ENCODE measurements at regions not wholly inside any gene's neighbourhood (a gene's known extent, or its start where the extent isn't known, plus 50 kb on each side); places are given as distances from the start of the nearest gene placed in this dataset.

DNA sequence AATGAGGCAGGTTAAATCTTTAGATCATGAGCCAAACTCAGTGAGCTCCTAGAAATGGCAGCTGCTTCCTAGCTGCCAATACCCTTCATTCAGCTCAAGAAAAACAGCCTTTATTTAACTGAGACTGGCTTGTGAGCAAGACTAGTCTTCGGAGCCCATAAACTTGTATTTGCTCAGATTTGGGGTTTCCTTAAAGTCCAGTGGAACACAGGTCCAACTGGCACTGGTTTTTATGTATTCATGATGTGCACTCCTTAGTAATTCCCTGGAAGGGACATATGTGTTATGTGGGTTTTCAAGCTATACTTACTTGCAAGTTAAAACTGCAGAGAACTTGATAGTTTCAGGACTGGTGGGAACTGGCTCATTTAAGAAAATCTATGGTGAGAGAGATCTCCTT, 380.1 kb upstream of the TMEM132C start:
- DNase-seq (ENCODE audit: low spot score) = no peak

DNA sequence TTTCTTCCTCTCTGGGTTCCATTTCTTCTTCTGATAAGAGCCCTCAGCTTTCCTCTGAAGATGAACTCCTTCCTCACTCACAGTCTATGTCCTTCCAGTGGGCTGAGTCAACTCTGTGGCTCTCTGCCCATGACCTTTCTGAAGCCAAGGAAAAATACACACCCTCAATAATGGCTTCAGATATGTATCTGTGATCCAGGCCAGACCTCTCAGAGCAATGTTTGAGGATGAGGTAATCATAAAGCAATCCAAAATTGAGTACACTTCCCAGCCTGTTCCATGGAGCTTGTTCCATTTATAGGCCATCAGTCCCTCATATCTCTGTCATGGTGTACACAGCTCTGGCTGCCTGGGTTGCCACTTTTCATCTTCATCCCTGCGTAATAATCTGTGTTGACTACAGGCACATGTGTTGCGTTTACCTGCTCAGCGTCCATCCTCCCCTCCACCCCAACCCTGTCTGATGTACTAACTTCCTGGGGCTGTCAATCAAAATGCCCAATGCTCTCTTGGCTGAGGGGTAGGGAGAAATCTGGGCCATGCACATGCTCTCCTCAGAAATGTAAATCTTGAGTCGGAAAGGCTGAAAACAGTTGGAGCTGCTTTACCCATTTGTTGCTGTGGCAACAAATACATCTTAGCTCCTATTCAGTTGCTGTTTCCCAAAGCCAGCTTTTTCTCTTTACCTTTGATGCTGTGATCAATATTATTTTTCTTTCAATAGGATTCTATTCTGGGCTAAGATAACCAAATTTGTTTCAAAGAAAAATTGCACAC, 377.8 kb upstream of the TMEM132C start:
- DNase-seq (ENCODE audit: low spot score) = no peak

DNA sequence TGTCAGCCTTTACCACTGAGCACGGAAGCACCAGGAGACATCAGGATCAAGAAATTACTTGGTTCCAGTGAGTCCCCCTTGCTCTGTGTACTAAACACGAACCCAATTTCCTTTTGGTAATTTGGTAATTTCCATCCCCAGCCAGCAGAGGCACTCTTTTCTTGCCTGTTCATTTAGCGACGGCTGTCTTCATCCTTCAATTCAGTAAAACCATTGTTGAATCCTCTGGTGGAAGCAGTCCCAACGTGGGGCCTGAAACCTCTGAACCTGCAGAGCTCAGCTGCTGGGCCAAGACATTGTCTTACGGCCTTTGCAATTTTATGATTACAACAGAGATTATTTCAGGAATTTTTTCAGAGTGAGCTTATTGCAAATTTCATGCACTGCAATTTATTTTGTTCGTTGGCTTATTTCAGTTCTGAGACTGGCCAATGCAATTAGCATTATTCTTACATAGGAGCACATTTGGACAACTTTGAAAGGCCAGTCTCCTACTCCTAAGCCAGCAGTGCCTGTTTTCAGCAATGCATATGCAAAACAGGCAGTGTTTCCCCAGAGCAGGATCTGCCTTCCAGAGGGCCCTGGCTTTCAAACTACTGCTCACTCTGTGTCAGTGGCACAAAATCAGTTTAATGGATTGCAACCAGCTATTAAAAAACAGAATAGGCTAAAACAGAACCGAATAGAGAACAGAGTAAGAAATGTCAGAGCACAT, 372.9 kb upstream of the TMEM132C start:
- DNase-seq (ENCODE audit: low spot score) = peak; percentile 48

DNA sequence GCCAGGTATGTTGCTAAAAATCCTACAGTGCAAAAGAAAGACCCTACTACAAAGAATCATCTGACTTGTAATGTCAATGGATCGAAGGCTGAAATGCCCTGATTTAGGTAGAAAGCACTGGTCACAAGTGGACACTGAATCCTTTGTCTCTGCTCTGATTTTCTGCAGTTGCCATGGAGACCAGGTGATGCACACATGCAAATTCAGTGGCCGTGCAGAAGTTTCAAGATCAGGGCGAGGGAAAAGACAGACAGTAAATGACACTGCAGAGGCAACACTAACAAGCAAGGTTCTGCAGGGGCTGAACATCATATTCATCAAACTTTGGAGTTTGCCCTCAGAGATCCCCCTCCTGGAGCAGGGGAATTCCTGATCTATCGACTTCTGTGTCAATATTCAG, 370.3 kb upstream of the TMEM132C start:
- DNase-seq (ENCODE audit: low spot score) = no peak

DNA sequence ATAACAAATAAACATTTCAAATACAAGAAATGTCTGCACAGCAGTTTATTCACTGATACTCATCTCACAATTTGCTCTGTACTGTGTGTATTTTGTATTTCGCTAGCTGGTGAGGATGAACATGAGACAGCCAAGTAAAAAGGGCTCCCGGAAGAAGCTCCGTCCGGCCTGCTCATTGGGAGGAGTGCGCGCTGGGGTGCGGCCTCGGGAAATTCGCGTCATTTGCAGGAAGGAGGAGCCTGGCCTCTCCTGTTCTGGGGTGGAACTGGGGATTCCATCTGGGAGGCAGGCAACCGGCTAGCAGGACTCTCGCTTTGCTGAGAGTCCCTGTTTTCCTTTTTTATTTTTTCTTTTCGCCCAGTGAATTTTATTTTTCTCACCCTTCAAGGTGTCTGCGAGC, 368.4 kb upstream of the TMEM132C start:
- no peak for DNase-seq (ENCODE audit: low spot score)

DNA sequence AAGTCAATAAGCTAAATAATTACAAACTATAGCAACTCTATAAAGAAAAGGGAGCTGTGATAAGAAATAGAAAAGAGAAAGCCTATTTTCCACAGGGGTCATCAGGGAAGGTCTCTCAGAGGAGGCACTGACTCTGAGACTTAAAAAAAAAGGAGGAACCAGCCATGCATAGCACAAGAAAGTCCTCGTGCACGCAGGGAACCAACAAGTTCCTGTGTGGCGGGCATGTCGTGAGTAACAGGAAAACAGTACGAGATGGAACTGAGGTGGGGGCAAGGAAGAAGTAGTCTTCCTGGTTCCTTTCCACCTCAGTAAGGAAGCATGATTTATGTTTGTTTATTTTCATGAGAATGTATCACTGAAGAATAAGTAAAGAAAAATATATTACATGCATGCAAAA, 367.0 kb upstream of the TMEM132C start:
- no peak for DNase-seq (ENCODE audit: low spot score)

DNA sequence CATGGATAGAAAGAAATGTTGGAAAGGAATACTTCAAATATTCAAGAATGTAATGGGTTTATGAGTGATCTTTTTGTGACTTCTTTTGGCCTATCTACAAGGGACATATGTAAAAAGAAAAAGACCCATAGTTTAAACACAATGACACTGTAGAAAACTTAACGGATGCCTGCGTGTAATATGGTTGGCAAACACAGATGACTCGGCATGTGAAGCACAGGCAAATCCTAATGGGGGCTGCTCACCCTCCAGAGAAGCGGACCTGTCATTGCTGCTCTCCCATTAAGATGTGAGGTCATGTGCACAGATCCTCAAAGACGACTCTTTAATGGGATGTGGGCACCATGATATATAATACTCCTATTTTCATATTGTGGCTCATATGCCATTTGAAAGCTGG, 366.6 kb upstream of the TMEM132C start:
- no peak for DNase-seq (ENCODE audit: low spot score)

DNA sequence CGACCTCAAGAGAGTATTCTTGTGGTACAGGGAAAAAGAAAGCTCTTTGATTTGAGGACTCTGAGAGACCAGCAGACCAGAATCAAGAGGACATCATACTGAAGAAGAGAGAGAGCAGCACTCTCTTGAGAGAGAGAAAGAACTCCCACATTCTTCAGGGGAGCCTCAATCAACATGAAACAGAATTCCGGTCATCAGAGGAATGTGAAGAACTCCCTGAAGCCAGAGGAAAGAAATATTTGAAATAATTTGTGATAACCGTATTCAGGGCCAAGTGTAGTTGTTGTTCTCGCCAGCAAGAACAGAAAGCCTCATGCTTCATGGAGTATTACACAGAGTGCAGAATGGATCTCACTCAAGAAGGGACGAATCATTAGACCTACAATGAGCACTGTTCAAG, 363.8 kb upstream of the TMEM132C start:
- DNase-seq (ENCODE audit: low spot score) = no peak

DNA sequence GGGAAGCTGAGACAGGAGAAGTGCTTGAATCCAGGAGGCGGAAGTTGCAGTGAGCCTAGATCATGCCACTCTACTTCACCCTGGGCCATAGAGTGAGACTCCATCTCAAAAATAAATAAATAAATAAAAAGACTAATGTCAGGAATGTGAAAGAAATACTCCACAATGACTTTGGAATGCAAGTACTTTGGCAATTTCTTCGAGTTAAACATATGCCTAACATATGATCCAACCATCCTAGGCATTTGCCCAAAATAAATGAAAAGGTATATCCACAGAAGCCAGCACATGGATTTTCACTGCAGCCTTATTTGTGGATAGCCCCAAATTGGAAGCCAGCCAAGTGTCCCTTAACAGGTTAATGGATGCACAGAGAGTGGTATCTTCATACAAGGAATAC, 357.9 kb upstream of the TMEM132C start:
- no peak for DNase-seq (ENCODE audit: low spot score)

DNA sequence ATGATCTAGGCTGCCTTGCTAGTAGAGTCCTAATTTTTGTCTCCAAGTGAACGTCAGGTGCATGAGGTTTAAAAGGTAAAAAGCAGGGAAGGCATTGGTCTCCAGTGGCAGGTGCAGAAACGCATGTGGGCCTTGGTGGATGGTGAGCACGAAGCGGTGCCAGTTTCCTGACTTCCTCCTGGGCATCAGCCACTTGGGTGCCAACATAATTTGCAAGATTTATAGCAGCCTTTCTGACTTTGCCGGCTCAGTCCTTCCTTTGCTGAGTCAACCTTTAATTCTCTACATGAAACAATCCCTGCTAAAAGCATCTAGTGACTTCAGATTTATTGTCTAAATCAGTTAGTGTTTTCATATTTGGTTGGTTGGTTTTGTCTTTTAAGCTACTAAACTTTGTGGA, 355.7 kb upstream of the TMEM132C start:
- no peak for DNase-seq (ENCODE audit: low spot score)

DNA sequence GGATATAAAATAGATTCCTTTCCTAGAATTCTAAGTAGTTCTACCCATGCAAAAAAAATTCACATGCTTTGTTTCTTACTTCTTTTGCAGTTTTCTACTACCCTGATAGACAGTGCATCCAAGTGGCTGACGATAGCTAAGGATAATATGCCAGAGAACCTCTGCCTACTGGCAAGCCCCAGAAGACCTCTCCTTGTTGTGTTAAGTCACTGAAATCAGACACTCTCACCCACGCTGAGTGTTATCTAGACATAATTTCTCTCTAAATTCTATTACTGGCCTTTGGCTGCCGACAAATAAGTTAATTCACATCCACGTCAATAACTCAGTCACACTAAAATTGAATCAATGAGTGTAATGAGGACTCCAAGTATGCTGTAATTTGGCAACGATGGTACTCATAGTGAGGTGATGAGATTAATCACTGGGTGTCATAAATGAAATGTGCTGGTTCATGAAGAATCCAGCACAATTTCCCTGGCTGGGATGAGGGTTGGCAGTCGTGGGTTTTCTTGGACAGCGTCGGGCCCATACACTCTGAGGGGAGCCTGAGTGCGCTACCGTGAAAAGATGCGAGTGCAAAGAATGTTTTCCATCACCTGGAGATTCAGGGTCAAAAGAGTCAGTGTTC, 354.8 kb upstream of the TMEM132C start:
- no peak for DNase-seq (ENCODE audit: low spot score)

DNA sequence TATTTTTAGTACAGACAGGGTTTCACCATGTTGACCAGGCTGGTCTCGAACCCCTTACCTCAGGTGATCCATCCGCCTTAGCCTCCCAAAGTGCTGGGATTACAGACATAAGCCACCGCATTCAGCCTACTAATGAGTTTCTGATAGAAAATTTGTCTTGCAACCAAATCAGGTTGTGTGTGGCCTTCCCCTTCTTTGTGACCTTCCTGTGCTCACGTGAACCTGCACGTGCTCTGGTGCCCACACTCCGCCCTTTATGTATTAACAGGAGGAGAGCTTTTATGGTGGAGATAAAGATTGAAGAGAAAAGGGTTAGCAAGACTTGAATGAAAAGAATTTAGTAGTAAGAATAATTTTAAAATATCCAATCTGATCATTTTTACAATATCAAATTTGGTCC, 343.5 kb upstream of the TMEM132C start:
- no peak for DNase-seq (ENCODE audit: low spot score)

DNA sequence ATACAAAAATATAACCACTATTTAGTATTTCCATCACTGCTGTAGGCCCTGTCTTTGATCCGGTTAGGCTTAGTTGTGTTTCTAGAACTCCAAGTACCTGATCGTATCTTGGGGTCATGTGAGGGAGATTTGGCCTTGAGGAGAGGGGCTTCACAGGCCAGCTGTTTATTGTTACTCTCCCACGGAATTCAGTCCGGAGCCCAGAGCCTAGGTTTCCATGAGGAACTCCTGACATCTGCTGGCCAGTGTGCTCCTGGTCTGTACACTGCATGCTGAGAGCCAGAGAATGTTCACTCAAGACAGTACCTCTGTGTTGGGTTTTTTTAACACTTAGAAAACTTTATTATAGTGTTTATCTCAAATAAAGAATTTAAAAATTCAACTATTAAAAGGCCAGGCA, 341.0 kb upstream of the TMEM132C start:
- DNase-seq (ENCODE audit: low spot score) = peak; percentile 72

DNA sequence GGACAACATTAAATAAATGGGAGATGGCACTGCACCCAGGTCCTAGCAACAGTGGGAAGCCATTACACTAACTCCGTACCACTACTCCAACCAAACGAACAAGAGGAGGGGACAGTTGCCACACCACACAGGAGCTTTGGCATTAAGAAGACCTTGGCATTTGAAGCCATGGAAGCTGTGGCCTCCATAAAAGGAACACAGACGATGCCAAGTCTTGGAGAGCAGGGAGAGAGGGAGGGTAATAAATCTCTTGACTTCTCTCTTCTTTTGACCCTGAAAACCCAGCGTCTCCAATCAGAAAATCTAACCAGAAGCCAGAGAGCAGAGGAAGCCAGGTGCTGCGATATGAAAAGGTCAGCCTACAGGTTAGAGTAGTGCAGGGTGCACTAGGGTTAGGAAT, 338.8 kb upstream of the TMEM132C start:
- DNase-seq (ENCODE audit: low spot score) = no peak

DNA sequence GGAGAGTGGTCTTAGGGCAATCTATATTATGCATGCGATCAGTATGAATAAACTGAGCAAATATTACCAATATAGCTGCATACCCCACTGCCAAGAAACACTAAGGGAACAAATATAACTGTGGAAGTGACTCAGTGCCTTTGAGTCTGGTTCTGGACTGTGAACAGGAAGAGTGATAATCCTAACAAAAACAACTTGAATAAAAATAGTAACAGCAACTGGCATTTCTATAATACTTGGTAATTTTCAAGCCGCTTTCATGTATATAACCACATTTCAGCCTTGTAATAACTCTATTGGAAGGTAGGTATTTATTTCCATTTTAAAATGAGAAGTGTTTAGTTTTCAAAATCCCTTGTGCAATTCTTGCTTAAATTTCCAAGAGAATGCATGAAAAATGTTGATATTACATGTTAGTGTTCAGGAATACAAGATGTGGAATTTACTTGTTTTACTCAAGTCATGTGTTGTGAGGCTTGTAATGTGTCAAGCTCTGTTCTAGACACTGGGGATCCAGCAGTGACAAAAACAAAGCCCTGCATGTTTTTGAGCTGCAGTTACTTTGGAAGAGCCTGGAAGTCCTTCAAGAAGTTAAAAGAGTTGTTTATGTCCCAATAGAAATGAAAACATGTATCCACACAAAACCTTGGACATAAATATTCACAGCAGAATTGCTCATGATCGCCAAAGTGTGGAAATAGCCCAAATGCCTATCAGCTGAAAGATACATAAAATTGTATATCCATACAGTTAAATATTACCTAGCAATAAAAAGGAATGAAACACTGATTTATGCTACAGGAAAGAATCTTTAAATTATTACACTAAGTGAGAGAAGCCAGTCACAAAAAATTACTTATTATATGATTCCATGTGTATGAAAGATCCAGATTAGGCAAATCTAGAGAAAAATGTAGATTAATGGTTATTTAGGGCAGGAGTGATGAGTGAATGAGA, 338.1 kb upstream of the TMEM132C start:
- no peak for DNase-seq (ENCODE audit: low spot score)

DNA sequence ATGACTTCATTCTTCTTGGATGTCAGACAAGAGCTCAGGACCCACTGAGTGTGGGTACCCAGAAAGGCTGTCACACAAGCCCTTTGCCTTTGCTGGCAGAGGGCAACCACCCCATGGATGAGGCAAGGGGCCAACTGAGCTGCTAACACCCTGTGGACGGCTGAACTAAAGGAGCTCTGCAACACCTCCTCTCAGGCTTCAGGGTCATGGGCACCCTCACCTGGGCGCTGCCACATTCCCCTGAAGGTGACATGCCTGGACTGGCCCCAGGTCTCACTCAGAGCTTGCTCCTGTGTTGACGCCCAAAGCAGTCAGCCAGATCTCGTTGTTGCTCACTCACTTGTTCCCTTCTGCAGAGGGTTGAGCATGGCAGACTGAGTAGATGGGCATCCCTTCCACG, 336.8 kb upstream of the TMEM132C start:
- DNase-seq (ENCODE audit: low spot score) = no peak

DNA sequence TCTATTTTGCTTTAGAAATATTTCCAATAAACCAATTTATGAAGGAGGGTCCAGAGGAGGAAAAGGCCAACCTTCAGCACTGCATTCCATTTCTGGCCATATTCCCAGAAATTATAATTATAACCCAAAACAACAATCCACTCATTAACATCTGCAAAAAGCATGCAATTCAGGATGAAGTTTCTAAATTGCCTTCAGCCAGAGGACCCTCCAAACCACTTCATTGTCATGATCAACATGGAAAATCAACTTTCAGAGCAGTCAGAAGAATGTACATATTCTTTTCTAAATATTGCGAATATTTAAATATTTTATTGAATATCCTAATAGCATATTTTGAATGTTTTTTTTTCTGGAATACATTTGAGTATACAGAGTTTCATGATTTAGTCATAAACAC, 332.6 kb upstream of the TMEM132C start:
- no peak for DNase-seq (ENCODE audit: low spot score)

DNA sequence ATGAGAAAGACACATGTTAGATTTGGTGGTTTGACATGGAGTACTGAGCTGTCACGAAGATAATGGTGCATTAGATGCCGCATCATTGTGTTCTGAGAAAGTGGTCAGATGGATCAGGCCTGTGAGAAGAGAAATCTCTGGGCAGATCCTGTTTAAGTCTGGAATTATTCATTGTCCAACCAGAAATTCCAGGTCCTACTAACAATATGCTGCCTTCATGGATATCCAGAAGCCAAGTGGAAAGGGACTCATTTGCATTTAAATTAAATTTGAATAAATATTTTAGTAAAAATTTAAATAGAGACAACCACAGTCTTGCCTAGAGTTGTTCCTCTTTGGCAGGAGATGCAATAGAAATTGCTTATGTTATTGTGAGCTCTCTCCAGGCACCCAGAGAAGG, 330.5 kb upstream of the TMEM132C start:
- no peak for DNase-seq (ENCODE audit: low spot score)

DNA sequence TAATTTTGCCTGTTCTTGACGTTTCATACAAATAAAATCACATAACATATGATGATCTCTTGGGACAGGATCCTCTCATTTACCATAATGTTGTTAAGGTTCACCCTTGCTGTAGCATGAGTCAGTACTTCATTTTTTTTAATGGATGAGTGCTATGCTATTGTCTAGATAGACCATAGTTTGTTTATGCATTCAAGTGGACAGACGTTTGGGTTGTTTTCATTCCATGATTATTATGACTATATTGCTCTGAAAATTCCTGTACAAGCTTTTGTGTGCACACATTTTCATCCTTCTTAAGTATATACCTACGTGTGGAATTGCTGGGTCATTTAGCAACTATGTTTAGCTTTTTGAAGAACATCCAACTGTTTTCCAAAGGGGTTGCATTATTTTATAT, 325.6 kb upstream of the TMEM132C start:
- DNase-seq (ENCODE audit: low spot score) = no peak

DNA sequence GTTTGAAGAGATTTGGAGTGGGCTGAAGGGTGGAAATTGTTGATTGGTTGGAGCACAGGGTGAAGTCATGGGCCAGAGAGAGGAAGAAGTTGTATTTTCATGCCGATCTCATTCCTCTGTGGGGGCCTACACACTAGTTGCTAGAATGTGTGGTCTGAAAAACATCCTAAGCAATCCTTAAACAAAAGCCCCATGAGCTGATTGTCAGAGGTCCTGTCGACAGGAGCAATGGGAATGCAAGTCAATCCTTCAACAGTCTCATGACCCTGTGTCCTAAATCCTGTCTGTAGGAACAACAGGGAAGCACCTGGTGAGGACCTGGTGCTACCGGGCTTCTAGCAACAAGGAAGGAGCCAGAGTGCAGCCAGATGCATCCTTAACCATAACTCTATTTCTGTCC, 324.0 kb upstream of the TMEM132C start:
- DNase-seq (ENCODE audit: low spot score) = no peak

DNA sequence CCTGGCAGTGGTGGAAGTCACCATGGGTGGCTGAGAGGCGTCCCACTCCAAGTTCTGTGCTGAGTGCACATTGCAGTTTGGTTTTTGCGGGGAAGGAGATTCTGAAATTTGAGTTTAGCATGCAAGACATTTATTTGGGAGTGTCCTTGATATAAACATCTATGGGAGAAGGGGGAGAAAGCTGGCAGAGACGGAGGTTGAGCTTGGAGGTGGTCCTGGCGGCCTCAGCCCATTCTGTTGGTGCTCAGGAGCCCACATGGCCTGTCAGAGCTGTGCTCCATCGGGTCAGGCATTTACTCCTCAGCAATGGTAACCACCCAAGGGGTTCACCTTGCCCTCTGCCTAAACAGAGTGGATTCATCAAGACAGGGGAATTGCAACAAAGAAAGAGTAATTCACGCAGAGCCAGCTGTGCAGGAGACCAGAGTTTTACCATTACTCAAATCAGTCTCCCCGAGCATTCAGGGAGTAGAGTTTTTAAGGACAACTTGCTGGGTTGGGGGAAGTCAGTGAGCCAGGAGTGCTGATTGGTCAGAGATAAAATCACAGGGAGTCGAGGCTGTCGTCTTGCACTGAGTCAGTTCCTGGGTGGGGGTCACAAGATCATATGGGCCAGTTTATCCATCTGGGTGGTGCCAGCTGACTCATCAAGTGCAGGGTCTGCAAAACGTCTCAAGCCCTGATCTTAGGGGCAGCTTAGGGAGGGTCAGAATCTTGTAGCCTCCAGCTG, 323.3 kb upstream of the TMEM132C start:
- no peak for DNase-seq (ENCODE audit: low spot score)
